Stimulated activated CD4-positive, alpha-beta T cell treated with anti-CD3 and anti-CD28 coated beads, Interleukin-4, amount 100 ng/mL, for 1 hour (primary cell): ENCODE measurements at regions not wholly inside any gene's neighbourhood (a gene's known extent, or its start where the extent isn't known, plus 50 kb on each side); places are given as distances from the start of the nearest gene placed in this dataset.

ENCODE experiments used
- DNase-seq: peaks from one replicate; pipeline ENCODE4 v3.0.0-alpha.2; 2020

DNA sequence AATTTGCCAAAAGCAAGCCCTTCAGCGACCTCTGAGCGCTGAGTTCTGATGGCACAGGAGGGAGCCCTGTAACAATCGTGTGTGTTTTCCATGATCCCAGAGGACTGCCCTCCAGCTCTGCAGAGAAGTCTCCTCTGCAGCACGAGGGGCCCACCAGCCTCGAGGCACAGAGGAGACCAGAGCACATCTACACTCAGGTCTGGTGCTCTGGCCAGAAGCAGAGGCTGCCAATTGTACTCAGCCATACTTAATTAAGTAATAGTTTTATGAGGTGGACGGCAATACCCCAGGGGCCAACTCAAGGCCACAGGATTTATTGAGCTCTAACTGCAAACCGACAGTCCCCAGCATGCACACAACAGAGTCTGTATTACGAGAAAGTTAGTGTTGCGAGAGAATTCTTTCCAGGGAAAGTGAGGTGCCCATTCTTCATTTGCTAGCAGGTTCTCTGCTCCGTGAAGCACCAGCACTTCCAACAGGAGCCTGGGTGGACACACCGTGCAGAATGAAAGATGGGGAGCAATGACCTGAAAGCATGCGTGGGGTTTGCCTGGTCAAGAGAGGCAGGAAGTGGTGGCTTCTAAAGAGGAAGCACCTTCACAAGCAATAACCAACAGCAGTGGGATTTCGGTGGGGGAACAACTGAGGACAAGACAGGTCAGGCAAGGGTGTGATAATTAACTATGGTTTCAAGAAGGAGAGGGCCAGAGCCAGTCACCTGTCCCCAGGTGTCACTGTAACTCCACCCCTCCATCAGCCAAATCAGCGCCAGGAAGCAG is 92.8 kb upstream of the FOXC1 start:
- no peak for DNase-seq

DNA sequence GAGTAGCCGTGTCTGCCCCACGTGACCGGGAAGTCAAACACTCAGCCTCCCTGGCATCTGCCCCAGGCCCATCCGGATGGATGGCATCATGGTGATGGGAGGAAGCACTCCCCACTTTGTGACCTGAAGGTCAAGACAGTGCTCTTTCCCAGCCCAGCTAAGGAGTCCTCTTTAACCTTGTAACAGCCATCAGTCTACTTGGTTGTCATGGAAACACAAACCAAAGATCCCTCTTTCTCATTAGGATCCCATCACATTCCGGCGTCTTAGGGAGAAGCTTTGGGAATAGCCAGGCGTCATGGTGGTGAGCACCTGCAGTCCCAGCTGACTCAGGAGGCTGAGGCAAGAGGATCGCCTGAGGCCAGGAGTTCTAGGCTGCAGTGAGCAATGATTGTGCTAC is 90.9 kb upstream of the FOXC1 start:
- no peak for DNase-seq

DNA sequence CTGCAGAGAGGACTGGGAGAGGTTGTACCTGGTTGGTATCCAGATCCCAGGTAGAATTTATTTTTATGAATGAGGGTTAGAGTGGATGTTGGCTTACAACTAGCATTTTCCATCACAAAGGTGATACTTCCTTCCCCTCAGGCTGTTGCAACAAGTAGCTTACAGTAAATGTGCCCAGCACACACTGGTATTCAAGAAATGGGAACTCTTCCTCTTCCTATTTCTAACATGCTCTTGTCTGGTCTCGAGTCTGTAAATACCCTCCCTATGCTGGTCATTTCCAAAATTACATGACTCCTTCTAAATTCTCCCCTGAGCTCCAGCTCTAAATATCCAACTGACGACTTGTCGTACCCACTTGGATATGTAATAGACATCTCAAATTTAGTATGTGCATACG is 90.1 kb upstream of the FOXC1 start:
- DNase-seq, result no peak

DNA sequence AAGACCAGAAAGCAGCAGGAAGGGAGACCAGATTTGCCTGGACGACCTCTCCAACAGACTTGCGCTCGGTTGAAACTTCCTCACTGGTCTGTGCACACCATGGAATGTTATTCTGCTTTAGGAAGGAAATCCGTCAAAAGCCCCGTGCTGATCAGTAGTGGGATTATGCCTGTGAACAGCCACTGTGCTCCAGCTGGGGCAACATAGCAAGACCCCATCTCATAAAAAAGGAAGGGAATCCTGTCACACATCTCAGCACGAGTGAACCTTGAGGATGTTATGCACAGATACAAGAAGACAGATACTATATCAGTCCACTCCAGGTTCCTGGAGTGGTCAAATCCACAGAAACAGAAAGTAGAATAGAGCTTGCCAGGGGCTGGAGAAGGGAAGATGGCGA is 86.9 kb upstream of the FOXC1 start:
- DNase-seq, result no peak

DNA sequence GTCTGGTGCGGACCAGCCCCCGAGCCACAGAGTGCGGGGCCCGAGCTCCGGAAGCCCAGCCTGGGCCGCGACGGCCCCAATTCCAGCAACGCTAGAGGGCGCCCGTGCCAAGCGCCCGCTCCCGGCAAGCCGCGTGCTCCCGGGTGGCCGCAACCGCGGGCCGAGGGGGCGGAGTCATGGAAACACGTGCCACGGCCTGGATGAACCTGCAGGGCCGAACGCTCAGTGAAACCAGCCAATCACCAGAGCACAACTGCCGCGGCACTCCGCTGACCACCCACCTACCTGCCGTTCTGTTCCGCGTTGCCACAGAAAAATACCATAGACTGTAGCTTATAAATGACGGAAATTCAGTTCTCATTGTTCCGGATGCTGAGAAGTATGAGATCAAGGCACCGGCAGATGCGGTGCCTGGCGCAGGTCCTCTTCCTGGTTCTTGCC is 85.7 kb upstream of the FOXC1 start:
- peak; percentile 84 for DNase-seq

DNA sequence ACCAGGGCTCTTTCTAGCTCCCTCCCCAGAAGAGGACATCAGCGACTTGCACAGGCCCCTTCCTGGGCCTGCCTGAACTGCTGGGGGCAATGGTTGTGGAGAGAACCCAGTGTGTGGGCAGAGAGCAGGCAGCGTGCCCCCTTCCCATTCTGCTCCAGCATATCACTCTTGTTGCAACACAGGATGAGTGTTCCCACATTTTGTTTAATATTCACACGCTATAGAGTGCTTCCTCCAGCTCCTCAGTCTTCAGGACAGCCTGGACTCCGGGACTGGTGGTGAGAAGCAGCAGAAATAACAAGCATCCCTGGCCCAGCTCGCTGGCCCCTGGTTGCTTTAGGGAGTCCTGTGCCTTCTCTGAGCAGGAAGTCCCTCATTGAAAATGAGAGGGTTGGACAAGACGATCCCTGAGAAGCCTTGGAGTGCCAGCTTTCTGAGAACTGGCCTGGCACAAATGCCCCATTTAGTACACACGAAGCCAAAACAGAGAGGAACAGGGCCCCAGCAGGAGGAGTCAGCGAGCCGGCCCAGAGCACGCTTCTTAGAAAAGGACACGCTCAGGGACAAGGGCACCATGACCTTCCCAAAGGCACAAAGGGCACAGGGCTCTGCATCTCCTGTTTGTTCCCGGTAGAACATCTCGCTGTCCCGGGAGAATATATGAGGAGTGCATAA is 84.2 kb upstream of the FOXC1 start:
- no peak for DNase-seq

DNA sequence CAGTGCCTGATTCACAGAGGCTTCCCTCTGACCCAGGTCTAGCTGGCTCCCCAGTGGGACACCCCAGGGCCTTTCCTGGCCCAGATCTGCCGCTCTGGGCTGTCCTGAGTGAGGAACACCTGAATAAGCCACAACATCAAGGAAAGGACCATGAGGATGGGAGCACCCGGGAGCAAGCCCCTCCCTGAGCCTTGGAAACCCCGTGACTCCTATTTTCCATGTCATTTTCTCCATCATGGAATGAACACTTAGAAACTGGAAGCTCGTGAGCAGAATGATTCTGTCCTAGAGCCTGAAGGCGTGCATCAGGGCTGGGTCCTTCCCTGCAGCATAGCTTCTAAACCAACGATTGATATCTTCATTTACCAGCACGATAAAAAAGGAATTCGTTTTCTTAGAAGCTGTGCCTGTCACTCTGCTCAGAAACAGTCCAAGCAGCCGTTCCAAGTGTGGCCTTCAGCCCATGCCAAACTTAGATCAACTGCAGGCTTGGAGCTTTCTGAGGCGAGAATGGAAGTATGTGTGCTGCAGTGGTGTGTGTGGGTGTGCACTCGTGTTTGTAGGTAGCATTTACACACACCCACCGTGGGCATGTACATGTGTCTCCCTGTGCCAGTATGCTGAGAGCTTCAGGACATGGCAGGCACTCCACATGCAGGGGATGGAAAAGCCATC is 83.2 kb upstream of the FOXC1 start:
- DNase-seq, result no peak

DNA sequence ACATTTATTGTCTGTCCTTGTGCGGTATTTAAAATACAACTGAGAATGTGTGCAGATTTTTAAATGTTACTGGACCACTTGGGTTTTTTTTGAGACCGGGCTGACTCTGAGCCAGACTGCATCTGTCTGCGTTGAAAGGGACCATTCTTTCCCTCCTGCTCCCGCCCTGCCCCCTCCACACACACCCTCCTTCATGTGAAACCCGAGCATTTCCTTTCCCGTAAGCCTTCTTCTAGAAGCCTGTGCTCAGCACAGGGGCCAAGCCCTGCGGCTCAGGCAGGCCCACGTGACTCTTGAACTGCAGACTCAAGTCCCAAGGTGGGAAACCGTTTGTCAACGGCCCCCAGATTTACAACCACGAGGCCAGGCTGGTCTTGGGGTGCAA is 82.7 kb upstream of the FOXC1 start:
- DNase-seq, result peak; percentile 38

DNA sequence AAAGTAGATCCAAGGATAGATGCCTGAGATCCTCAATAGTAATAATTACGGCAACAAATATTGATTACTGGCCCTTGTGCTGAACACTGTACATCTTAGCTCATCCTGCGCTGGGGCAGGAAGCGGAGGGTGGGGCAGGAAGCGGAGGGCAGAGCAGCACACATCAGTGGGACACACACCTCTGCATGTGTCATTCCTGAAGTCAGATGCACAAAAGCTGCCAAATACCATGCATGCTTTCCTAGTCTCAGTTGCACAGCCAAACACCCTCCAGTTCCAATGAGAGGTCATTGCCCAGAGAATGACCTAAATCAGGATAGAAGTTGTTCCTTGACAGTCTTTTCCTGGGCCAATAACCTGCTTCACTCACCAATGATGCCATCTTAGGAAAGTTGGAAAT is 74.4 kb upstream of the FOXC1 start:
- peak; percentile 45 for DNase-seq

DNA sequence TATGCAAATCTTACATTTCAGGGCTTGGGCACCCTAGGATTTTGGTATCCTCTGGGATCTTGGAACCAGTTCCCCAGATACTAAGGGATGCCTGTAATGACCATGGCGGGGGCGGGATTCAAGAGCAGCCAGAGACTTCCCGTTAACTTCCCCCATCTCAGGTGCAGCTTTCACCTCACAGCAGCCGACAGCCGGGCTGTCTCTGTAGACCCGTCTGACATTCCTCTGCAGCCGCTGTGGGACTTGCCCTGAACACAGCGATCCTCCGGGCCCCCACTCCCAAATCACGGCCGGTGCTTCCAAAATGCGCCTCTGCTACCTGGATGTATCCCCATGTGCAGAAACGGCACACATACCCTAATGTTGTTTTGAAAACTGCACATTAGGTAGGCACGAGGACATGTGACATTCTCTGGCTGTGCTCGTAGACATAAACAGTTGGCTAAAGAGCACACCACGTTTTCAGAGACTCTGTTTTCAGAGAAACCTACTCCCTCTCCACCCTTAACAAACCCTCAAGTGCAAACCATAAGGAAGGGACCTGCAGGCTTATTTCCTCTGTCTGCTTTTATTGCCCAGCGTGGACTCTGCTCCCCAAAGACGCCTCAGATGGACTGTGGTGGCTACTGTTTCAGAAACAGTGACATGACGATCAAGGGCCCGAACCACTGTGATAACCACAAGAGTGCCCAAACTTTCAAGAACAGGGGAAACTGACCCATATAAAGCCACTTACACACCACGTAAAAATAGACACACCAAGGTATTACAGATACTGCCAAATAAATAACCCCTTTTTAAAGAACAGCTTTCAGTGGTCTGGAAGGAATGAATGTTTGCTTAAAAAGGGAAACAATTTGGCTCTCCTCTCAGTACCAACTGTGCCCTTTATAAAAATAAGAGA is 72.9 kb upstream of the FOXC1 start:
- DNase-seq, result no peak

DNA sequence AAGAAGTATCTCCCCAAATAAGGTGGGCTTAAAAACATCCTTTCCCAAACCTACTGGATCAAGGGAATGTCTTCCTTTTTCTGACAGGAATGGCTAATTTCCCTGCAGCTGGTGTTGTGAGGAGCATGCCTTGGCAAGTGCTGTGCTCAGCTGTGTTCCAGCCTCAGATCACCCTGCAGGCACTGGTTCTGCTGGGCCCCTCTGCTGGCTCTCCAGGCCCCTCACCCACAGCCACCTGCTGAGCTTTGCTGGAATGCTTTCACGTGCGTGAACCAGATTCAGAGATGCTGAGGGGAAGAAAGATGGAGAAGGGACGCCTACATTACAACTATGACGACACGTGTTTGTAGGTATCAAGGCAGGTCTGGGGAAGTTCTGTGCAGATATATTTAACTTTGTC is 71.3 kb upstream of the FOXC1 start:
- no peak for DNase-seq

DNA sequence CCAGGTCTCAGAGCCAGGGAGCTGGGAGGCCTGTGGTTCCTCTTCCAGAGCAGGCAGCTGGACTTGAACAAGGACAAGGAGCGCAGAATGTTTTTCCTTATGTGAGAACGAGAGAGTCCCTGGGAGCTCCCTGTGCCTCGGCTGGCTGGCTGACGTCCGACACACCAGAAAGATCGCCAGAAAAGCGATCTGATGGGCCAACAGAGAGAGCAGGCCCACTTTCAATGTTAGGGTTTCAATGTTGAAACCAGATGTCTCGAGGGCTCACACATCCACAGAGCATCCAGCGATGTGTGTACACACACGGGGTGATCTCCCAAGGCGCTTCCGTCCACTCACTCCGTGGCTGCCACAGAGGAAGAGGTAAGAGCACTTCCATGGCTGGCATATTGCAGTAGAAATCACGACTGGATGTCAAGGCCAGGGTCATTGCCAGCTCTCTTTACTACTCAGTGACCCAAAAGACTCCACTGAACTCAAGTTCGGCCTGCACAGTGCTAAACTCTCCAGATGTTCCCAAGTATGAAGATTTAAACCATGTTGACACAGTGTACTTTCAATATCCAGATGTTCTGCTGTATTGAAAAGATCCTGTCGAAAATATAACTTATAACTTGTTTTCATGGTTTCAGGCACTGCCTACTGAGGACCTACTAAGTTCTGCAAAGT is 70.8 kb upstream of the FOXC1 start:
- no peak for DNase-seq

DNA sequence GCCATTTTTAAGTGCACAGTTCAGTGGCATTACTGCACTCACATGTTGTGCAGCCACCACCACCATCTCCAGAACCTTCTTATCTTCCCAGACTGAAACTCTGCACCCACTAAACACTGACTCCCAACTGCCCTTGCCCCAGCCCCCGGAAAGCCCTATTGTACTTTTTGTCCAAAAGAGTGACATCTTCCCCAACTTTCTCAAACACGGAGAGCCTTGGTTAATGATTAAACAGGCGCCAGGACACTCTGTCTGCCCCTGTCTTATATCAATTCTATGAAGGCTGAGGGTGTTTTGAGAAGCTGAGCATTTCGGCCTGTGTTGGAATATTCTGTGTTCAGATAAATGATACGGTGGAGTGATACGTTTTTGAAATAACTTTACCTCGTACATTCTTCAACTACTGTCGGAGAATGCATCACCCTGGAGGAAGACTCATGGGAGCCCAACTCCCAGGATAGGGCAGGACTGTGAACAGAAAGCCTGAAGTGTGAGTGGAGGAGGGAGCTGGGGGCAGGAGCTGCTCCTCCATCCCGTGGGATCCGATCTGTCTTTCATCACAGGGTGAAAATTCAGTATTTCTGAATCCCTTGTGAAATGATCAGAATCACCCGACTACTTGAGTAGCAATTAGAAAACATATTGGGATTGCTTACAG is 68.7 kb upstream of the FOXC1 start:
- DNase-seq, result no peak

DNA sequence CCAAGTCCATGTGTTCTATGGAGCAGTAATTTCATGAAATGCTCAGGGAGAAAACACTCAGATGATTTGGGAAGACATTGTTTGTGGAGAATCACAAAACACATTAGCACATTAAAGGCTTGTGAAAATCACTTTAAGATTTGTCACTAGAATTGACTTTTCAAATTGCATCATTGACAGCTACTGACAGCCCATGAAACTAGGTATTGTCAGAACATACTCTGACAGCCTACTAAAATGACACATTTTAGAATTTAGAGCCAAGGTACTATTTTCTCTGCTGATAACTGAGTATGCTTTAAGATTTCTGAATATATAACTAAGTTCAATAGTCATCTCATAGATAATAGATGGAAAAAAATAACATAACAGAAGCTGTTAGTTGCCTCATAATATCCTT is 67.4 kb upstream of the FOXC1 start:
- DNase-seq, result no peak

DNA sequence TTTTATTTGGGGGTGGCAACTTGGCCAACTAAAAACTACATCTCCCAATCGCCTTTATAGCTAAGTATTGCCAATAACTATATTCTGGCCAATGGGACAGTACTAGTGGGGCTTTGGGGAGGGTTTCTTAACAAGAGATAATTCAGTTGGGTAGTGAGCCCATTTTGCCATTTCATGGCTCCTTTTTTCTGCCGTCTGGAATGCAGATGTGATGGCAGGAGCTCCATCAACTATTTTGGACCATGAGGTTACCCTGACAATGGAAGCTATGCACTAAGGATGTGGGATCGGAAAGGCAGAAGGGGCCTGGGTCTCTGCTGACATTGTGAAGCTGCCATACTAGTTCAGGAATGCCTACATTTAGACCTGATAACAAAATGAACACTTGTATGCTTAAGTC is 67.0 kb upstream of the FOXC1 start:
- no peak for DNase-seq

DNA sequence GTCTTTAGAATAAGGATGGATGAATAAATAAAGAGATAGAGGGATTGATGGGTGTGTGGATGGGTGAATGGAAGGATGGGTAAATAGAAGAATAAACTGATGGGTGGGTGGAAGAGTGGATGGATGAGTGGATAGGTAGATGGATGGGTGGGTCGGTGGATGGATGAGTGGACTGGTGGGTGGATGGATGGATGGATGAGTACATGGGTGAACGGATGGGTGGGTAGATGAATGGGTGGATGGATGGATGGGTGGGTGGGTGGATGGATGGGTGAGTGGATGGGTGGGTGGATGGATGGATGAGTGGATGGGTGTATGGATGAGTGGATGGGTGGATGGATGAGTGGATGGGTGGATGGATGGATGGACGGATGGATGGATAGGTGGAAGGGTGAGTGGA is 65.7 kb upstream of the FOXC1 start:
- no peak for DNase-seq

DNA sequence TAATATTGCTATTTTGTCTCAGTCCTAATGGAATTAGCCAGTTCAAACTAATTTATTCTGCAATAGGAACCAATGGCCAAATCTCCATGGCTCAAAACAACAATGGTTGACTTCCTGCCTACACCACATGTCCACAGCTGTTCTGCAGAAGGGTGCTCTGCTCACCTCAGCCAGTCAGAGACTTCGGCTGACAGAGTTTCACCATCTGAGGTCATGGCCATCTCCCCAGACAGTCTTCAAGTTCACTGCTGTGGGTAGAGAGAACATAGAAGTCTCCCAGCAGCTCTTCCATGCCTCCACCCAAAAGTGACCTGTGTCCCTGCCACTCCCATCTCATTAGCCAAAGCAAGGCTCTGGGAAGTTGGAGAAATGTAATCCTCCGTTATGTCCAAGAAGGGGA is 65.1 kb upstream of the FOXC1 start:
- DNase-seq, result no peak

DNA sequence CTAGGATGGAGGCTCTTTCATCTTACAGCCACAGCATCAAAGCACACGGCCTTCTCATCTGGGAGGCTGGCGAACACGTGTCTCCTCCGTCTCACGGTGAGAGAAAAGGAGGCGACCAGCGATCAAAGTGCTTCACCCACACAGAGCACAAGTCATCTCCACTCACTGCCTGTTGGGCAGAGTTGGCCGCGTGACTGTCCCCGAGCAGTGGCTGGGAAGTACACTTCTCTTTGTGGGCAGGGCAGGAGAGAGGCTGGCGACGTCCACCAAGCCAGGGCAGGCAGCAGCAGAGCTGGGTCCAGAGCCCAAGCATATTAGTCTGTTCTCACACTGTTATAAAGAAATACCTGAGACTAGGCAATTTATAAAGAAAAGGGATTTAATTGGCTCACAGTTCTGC is 64.1 kb upstream of the FOXC1 start:
- DNase-seq, result no peak

DNA sequence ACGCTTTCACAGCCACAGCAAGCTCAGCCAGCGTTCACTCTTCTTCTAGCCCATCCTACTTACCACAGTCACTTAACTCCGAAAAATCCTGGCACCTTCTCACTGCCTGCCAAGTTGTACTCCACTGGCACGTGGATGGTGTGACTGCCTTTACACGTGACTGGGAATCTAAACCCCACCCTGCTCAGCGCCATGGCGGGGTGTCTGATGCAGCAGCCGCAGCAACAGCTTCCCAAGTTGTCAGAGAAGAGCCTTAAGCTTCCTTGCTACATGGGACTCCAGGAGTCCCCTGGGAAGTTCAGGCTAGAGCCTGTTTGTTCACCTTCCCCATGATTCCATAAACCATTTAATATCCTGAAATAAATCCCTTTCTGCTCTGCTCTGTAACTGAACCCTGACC is 61.9 kb upstream of the FOXC1 start:
- DNase-seq, result no peak

DNA sequence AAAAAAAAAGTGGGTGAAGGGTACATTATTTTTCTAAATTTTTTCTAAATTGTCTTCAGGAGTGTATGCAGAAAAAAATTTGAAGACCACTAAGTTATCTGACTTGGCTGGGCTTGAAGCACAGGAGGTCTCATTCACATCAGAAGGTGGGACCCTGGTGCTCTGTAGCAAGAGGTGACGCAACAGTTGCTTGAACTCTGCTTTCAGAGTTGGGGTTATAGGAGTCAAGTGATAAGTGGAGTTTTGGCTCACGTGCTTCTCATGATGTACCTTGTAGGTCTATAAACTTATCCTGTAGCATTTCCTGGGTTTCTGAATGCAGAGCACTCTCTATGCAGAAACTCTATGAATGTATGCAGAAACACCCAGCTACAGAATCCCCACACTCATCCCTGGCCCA is 58.5 kb upstream of the FOXC1 start:
- DNase-seq, result no peak

DNA sequence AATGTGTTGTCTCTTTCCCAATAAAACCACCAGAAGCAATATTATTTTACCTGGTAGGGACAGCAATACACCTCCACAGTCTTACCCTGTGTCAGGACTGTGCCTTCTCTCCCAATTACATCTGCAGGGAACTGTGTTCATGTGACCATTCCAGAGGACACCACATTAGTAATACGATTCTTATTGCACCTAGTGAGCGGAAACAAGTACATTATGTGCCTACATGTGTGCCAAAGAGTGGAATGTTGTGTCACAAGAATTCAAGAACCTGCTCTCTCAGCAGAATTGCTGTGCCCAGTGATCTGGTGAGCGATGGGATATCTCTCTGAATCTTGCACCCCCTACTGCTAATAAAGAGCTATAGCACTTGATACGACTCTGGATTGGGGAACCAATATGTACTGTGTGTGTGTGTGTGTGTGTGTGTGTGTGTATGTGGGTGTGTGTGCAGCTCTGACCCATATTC is 57.4 kb upstream of the FOXC1 start:
- DNase-seq, result no peak

DNA sequence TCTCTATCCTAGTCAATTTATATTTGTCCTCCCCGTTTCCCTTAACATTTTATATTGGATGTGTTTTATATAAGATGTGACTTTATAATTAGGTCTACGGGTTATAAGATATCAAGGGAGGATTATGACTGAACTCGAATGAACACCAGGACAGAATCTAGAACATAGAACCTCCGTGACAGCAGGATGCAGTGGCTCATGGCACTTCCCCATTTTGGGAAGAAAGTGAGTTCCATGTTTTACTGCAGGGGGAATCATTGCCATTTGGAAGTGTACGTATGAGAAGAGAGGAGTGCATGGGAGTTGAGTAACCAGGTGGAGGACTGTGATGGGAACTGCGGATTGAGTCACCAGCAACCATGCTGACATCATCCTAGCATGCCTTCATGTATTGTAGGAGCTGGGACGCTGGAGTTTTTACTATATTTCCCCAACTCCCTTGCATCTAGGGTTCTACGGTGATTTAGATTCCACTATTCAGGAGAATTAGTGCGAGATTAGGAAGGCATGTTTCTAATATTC is 56.1 kb upstream of the FOXC1 start:
- no peak for DNase-seq
